CD4-positive, alpha-beta T cell treated with Interleukin-10 for 1 hour (primary cell): ENCODE measurements at regions not wholly inside any gene's neighbourhood (a gene's known extent, or its start where the extent isn't known, plus 50 kb on each side); places are given as distances from the start of the nearest gene placed in this dataset.
"Not testable (repeated sequence)": the region's sequence is repeated elsewhere in the genome, so short reads cannot be mapped to it uniquely, and the experiment has no call there.

Experiments
- DNase-seq: peaks from one replicate; pipeline ENCODE4 v3.0.0-alpha.2; 2020

GRCh38 chr2:185891403-185891802 is 152.8 kb downstream of the FSIP2 start:
- DNase-seq = no peak

GRCh38 chr2:185891804-185892411 is 153.3 kb downstream of the FSIP2 start:
- DNase-seq = no peak

DNA sequence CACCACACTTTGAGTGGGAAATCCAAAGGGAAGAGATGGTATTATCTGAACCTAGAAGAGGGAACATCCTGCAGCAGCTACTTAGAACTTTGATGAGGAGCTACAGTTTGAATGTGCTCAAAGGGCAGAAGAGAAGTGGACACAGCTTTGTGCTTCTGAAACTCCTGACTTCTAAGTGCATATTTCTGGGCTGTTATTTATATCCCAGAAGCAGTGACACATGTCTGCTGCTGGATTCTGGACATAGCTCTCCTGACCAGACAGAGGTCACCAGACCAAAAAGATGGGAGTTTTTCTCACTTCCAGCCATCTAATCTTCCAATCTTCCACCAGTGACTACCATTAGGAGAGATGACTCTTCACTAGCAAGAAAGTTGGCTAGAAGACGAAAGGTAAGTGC is 153.9 kb downstream of the FSIP2 start:
- no peak for DNase-seq

DNA sequence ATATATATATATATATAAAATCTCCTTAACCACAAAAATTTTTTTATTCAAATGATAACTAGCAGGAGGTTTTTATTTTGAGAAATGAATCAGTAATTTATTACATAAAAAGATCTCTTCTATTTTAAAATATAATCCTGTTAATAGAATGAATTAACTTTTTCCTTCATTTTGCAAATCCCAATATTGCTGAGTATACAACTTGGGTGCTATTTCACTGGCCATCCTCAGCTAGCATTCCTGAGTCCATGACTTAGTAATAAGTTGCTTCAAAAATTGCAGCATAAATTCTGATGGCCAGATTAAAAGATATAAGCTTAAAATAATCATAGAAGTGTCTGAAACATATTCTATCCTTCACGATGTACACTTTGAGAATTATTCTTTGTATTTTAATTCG is 155.6 kb downstream of the FSIP2 start:
- no peak for DNase-seq

DNA sequence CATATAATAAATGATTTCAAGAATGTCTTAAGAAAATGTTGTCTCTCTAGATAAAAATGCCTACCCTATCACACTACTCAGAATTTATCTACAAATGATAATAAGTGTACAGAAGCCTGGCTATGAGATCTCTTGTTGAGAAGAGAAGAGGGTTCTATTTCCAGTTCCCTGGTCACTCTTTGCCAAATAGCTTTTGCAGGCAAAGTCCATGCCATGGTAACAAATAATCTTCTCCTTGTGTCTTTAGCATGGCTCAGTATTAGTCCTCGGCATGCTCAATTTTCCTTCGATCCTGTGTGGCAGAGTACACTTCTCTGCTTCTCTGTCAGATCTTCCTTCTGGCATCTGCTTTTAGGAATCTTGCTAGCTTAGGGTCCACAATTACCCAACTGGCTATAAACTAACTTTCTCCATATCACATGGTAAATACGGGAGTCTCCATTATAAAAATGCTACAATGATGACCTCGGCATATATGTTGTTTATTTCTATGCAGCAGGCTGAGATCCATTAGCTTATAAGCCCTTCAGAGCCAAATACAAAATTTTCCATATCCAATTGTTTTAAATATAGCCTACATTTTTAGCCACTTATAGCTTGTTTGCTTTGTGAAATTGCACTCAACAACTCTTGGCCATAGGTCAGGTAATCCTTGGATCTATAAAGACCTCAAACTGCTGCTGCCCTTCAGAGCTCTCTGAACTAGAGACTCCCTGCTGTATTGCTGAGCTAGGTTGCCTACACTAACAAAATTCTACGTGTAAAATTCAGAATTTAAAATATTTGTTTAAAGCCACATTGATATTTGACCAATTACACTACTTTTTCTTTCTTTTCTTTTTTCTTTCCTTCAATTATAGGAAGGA is 157.5 kb downstream of the FSIP2 start:
- no peak for DNase-seq

GRCh38 chr2:185899366-185899765 is 160.8 kb downstream of the FSIP2 start:
- no peak for DNase-seq

DNA sequence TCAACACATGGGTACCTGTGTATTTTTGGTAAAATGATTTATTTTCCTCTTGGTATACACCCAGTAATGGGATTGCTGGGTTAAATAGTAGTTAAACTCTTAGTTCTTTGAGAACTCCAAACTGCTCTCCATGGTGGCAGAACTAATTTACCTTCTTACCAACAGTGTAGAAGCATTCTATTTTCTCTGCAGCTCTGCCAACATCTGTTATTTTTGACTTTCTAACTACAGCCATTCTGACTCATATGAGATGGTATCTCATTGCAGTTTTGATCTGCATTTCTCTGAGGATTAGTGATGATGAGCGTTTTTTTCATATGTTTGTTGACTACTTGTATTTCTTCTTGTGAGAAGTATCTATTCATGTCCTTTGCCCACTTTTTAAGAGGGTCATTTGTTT is 180.6 kb downstream of the FSIP2 start:
- no peak for DNase-seq

GRCh38 chr2:185921048-185921756 is 182.6 kb downstream of the FSIP2 start:
- no peak for DNase-seq

DNA sequence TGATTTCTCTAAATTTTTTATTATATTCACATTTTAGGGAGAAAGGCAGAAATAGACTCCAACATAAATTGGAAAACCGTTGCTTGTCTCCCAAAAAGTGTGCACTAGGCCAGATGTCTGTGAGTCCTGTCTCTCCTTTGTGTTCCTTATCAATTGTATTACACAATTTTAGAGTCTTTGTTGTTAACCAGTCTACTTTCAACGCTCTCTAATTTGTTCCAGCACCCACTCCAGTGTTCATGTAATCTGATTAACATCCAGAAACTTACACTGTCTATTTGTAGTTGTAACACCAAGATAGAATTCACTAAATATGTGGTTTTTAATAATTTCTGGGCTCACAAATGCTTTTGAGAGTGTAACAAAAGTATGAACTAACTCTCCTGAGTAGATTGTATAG is 195.6 kb downstream of the FSIP2 start:
- no peak for DNase-seq

GRCh38 chr2:185939858-185940257 is 201.3 kb downstream of the FSIP2 start:
- DNase-seq = no peak

DNA sequence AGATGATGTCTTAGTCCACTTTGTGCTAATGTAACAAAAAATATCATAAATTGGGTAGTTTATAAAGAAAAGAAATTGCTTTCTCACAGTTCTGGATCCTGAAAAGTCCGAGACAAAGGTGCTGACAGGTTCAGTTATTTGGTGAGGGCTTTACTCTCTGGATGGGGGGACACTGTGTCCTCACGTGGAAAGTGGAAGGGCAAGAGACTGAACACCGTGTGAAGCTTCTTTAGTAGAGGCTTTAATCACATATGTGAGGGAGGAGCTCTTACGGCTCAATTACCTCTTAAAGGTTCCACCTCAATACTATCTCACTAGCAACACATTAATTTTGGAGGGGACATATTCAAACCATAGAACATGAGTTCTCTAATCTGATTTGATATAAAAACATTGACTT is 204.3 kb downstream of the FSIP2 start:
- no peak for DNase-seq

DNA sequence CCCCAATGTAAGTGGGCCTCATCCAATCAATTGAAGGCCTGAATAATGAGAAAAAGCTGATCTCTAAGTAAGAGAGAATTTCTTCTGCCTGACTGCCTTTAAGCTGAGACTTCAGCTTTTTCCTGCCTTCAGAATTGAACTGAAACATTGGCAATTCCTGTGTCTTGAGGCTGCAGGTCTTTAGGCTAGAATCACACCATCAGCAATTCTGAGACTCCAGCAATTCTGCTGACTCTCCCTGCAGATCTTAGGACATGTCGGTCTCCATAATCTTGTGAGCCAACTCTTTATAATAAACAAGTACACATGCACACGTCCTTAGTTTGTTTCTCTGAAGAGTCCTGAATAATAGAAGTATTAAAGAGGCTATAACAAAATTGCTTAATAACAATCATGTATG is 209.1 kb downstream of the FSIP2 start:
- no peak for DNase-seq

DNA sequence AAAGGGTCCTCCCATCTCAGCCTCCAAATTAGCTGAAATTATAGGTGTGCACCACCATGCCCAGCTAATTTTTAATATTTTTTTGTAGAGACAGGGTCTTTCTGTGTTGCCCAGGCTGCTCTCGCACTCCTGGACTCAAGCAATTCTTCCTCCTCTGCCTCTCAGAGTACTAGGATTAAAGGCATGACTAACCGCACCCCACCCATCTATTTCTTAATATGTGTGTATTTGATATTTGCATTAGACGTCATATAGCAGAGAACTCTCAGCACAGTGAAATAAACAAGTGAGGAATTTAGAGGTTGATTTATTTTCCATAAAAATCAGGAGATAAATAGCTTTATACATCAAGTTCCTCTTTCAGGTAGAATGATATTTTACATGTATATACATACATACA is 213.5 kb downstream of the FSIP2 start:
- DNase-seq = no peak

DNA sequence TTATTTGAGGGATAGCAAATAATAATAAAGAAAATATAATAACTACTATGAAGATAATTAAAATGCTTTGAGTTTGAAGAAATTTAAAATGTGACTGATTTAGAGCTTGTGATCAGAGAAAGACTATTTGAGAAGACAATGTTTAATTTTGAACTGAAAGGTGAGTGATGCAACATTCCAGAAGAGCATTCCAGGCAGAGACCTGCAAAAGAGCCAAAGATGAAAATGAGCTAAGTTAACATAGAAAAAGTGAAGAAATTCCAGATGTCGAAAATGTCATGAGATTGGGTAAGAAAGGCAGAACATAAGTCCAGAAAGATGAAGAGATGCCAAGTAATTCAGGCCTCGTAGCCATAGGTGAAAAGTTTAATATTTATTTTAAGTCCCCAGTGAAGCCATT is 215.8 kb downstream of the FSIP2 start:
- no peak for DNase-seq

DNA sequence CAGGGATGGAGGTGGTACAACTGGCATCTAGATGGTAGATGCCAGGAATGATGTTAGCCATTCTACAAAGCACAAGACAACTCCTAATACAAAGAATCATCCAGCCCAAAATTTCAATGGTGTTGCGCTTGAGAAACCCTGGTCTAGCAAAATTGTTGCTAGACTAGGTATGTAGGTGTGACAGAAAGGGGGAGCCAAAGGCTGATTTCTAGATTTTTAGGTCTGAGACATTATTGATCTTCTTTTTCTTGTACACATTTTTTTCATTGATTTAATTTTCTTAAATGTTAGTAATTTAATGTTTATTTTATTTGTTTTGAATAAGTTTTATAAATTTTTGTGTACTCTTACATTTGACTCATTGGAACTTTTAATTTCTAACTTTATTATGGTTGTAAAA is 216.4 kb downstream of the FSIP2 start:
- no peak for DNase-seq

DNA sequence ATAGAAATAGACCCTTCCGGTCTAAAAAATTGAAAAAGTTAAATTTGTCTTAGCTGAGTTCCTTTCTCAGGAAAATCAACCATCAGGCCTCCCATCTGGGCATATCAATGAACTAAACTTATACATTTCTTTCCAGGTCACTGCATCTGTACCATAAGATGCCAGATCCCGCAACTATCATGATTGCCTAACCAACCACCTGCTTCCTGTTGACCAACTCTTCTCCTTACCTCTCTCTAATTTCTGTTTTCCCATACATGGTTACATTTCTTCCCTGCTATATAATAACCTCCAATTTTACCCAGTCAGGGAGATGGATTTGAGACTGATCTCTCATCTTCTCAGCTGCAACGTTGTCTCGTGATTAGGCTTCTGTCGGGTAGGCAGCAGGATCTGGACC is 228.7 kb downstream of the FSIP2 start:
- DNase-seq = no peak

- DNase-seq = no peak
Observed at GRCh38 chr2:185970148-185970852, 231.7 kb downstream of the FSIP2 start.

DNA sequence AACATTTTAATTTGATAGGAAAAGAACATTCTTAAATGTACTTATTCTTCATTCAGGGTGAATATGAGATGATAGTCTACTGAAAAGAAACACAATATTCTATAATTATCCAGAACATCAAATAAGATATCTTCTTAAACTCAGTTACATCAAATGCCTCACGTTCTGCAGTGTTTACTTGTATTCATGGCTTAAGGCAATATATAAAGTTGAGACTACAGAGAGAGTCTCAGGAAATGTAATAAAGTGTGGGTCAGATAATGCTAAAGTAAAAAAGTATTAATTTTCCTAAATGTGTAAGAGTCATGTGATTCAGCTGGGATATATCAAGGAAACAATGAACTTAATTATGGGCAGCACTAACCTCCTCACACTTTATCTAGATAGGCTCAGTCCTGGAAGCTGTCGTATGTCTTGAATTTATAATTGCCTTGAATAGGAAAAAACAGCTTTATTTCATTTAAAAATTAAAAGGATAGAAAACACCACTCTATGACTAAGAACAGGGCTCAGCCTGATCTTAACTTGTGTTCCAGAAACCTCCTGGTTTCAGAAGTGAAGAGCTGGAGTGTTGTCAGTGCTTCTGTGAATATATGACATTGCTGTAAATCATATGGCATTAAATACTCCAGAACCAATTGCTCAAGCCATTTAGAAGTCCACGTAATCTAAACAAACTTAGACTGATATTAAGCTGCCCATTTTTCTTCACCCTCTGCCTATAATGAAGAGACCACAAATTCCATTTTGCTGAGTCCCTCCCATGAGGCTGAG is 240.2 kb downstream of the FSIP2 start:
- no peak for DNase-seq

DNA sequence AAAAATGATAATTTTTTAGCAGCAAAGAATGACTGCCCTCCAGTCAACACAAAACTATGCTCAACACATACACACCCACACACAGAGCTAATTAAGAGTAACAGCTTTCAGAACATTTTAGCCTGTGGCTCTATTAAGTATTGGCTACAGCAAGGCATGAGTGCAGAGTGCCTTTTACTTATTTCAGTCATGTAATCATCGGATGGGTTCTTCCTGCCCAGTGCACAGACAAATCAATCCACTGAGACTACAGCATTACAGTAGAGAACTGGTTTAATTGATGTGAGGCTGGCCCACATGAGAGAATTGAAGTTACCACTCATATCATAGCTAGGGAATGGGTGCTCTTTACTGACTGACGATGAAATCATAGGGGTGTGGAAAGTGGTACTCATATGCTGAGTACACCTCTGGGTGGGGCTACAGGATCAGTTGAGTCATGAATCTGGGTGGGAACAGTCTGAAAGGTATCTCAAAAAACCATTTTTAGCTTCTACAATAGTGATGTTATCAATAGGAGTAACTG is 241.0 kb downstream of the FSIP2 start:
- no peak for DNase-seq

- DNase-seq = no peak
Observed at GRCh38 chr2:185980944-185981343, 242.3 kb downstream of the FSIP2 start.

- no peak for DNase-seq
Observed at GRCh38 chr2:185984670-185985069, 246.1 kb downstream of the FSIP2 start.

DNA sequence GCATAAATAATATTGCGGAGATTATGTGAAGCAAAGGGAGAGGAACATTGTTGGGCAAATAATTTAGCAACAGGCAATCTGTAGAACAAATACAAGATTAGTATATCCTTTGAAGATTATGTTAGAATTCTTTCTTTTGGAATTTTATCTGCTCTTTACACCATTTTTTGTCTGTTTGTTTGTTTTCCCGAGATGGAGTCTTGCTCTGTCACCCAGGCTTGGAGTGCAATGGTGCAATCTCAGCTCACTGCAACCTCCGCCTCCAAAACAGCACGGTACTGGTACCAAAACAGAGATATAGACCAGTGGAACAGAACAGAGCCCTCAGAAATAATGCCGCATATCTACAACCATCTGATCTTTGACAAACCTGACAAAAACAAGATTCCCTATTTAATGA is 250.3 kb downstream of the FSIP2 start:
- not testable (repeated sequence) for DNase-seq
